SK-N-SH treated with all-trans-retinoic acid at 6 μM for 48 hours (cell line): ENCODE measurements at regions not wholly inside any gene's neighbourhood (a gene's known extent, or its start where the extent isn't known, plus 50 kb on each side); places are given as distances from the start of the nearest gene placed in this dataset.

Experiments used
- ATAC-seq: fragments of 200-7000 bp; cut with Tn5 transposase; 3 replicates; pipeline ENCODE4 v1.9.1; 2020; ENCODE audit warnings: mild to moderate bottlenecking, moderate library complexity
- ARNTL ChIP-seq: fragments of 450-650 bp; formaldehyde crosslinking; IDR thresholded peaks from 2 replicates; pipeline ENCODE4 v1.5.0; 2020; ENCODE audit warnings: low read depth, mild to moderate bottlenecking, moderate library complexity, borderline replicate concordance
- BACH2 ChIP-seq: fragments of 250-450 bp; sonication (Bioruptor Pico); IDR thresholded peaks from 2 replicates; pipeline ENCODE4 v1.9.0; 2021; ENCODE audit warnings: mild to moderate bottlenecking, borderline replicate concordance
- CREB5 ChIP-seq: fragments of 250-450 bp; sonication (Bioruptor Pico); IDR thresholded peaks from 2 replicates; pipeline ENCODE4 v1.5.1; 2020; ENCODE audit warnings: low read depth, mild to moderate bottlenecking, moderate library complexity
- CSDC2 ChIP-seq: fragments of 250-450 bp; sonication (Bioruptor Pico); IDR thresholded peaks from 2 replicates; pipeline ENCODE4 v1.5.0; 2020; ENCODE audit warnings: mild to moderate bottlenecking, moderate library complexity
- CSRNP3 ChIP-seq: fragments of 250-450 bp; sonication (Bioruptor Pico); IDR thresholded peaks from 2 replicates; pipeline ENCODE4 v1.5.1; 2021; ENCODE audit warnings: mild to moderate bottlenecking, moderate library complexity
- ESRRG ChIP-seq: fragments of 250-450 bp; sonication (Bioruptor Pico); IDR thresholded peaks from 2 replicates; pipeline ENCODE4 v1.6.1; 2021; ENCODE audit warnings: mild to moderate bottlenecking
- GLIS3 ChIP-seq: fragments of 250-450 bp; sonication (Bioruptor Pico); IDR thresholded peaks from 2 replicates; pipeline ENCODE4 v1.5.0; 2020; ENCODE audit warnings: mild to moderate bottlenecking, moderate library complexity
- ISL1 ChIP-seq: fragments of 250-450 bp; sonication (Bioruptor Pico); IDR thresholded peaks from 2 replicates; pipeline ENCODE4 v2.1.2; 2022; ENCODE audit warnings: mild to moderate bottlenecking, moderate library complexity
- OSR1 ChIP-seq: fragments of 250-450 bp; sonication (Bioruptor Pico); IDR thresholded peaks from 2 replicates; pipeline ENCODE4 v1.8.0; 2022; ENCODE audit warnings: moderate library complexity, mild to moderate bottlenecking, inconsistent platforms
- PATZ1 ChIP-seq: fragments of 250-450 bp; sonication (Bioruptor Pico); IDR thresholded peaks from 2 replicates; pipeline ENCODE4 v1.8.0; 2020; ENCODE audit warnings: mild to moderate bottlenecking, moderate library complexity, borderline replicate concordance
- POU6F1 ChIP-seq: fragments of 250-450 bp; sonication (Bioruptor Pico); IDR thresholded peaks from 2 replicates; pipeline ENCODE4 v1.8.0; 2021; ENCODE audit warnings: low read depth, mild to moderate bottlenecking, moderate library complexity, borderline replicate concordance
- PPARA ChIP-seq: fragments of 250-450 bp; sonication (Bioruptor Pico); IDR thresholded peaks from 2 replicates; pipeline ENCODE4 v1.5.0; 2020; ENCODE audit warnings: mild to moderate bottlenecking, borderline replicate concordance
- RARB ChIP-seq: fragments of 250-450 bp; sonication (Bioruptor Pico); IDR thresholded peaks from 2 replicates; pipeline ENCODE4 v1.8.0; 2021; ENCODE audit warnings: mild to moderate bottlenecking, moderate library complexity
- SNAI2 ChIP-seq: fragments of 250-450 bp; sonication (Bioruptor Pico); IDR thresholded peaks from 2 replicates; pipeline ENCODE4 v1.5.0; 2020; ENCODE audit warnings: mild to moderate bottlenecking, moderate library complexity
- TOX ChIP-seq: fragments of 250-450 bp; sonication (Bioruptor Pico); IDR thresholded peaks from 2 replicates; pipeline ENCODE4 v1.8.0; 2021; ENCODE audit warnings: mild to moderate bottlenecking, moderate library complexity, borderline replicate concordance
- ZC3H10 ChIP-seq: fragments of 250-450 bp; sonication (Bioruptor Pico); IDR thresholded peaks from 2 replicates; pipeline ENCODE4 v1.5.1; 2021; ENCODE audit warnings: mild to moderate bottlenecking, moderate library complexity
- ZFP3 ChIP-seq: fragments of 250-450 bp; sonication (Bioruptor Pico); IDR thresholded peaks from 2 replicates; pipeline ENCODE4 v1.5.0; 2020; ENCODE audit warnings: mild to moderate bottlenecking, moderate library complexity
- ZFP30 ChIP-seq: fragments of 450-650 bp; formaldehyde crosslinking; IDR thresholded peaks from 2 replicates; pipeline ENCODE4 v1.5.0; 2022; ENCODE audit warnings: mild to moderate bottlenecking, moderate library complexity
- ZNF565 ChIP-seq: fragments of 450-650 bp; formaldehyde crosslinking; conservative IDR thresholded peaks from 2 replicates; pipeline ENCODE4 v1.5.0; 2020; ENCODE audit warnings: low read depth, mild to moderate bottlenecking, moderate library complexity
- ZNF70 ChIP-seq: fragments of 450-650 bp; formaldehyde crosslinking; IDR thresholded peaks from 2 replicates; pipeline ENCODE4 v1.5.0; 2020; ENCODE audit warnings: mild to moderate bottlenecking, moderate library complexity
- ZNF8 ChIP-seq: fragments of 450-650 bp; formaldehyde crosslinking; IDR thresholded peaks from 2 replicates; pipeline ENCODE4 v1.5.0; 2020; ENCODE audit warnings: mild to moderate bottlenecking, moderate library complexity

- ATAC-seq = no peak
- TF ChIP-seq RARB (no peak), GLIS3 (CRISPR knock-in tag) (no peak), PATZ1 (no peak), BACH2 (no peak), POU6F1 (CRISPR knock-in tag) (no peak), ZFP3 (CRISPR knock-in tag) (no peak), CREB5 (CRISPR knock-in tag) (no peak), ZNF8 (CRISPR knock-in tag) (no peak), ESRRG (CRISPR knock-in tag) (no peak), CSRNP3 (no peak), PPARA (no peak), CSDC2 (CRISPR knock-in tag) (no peak)
Observed at GRCh38 chr2:8494589-8494988, 187.3 kb upstream of the ID2 start.

GRCh38 chr2:8495189-8495989 is 186.5 kb upstream of the ID2 start:
- ATAC-seq = no peak
- TF ChIP-seq BACH2 = no peak

GRCh38 chr2:8496079-8496478 is 185.8 kb upstream of the ID2 start:
- TF ChIP-seq POU6F1 (CRISPR knock-in tag) = no peak
- TF ChIP-seq ZNF70 (CRISPR knock-in tag) = no peak
- TF ChIP-seq ZFP3 (CRISPR knock-in tag) = no peak
- no peak for TF ChIP-seq ESRRG (CRISPR knock-in tag)
- TF ChIP-seq OSR1 (CRISPR knock-in tag) = no peak
- TF ChIP-seq SNAI2 (CRISPR knock-in tag) = no peak
- TF ChIP-seq ARNTL = no peak
- TF ChIP-seq TOX (CRISPR knock-in tag) = no peak
- no peak for TF ChIP-seq ZFP30 (CRISPR knock-in tag)
- no peak; the same call in 2 of the 3 replicates for ATAC-seq

- ATAC-seq = no peak
- TF ChIP-seq ZNF70 (CRISPR knock-in tag) (no peak), CREB5 (CRISPR knock-in tag) (no peak), ZNF8 (CRISPR knock-in tag) (no peak), ESRRG (CRISPR knock-in tag) (no peak), ZFP30 (CRISPR knock-in tag) (no peak), ZC3H10 (CRISPR knock-in tag) (no peak), ZNF565 (CRISPR knock-in tag) (no peak), ARNTL (no peak), SNAI2 (CRISPR knock-in tag) (no peak), ZFP3 (CRISPR knock-in tag) (no peak), BACH2 (no peak), PATZ1 (no peak), PPARA (no peak), ISL1 (CRISPR knock-in tag) (no peak), RARB (no peak), GLIS3 (CRISPR knock-in tag) (no peak), CSRNP3 (no peak), OSR1 (CRISPR knock-in tag) (no peak), CSDC2 (CRISPR knock-in tag) (no peak), TOX (CRISPR knock-in tag) (no peak)
Observed at GRCh38 chr2:8496617-8497016, 185.2 kb upstream of the ID2 start.
